ENCODE measurements at regions not wholly inside any gene's neighbourhood (a gene's known extent, or its start where the extent isn't known, plus 50 kb on each side); places are given as distances from the start of the nearest gene placed in this dataset.

DNA sequence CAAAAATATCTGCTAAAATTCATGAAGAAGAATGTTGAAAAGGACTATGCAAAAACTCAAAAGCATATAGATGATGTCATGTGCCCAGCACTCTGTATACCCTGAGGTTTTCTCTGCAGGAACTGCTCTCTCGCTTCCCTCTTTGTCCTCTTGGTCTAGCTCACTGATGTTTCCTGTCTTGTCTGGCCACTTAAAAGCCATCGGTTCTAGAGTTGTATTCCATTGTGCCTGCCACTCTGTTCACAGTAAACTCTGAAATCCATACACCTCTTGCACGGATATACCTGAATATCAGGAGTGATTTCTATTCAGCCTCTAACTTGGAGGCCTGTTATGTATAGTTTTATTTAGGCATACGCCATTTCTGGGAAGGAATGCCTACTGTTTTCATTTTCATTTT, 101.0 kb upstream of the CNTNAP4 start:
- TF ChIP-seq RAD21 (conservative IDR thresholded peaks at IDR 0.05 in 1 of 2, IDR thresholded peaks at IDR 0.05 in 1 of 2) = no peak
- TF ChIP-seq, protein P1, sequence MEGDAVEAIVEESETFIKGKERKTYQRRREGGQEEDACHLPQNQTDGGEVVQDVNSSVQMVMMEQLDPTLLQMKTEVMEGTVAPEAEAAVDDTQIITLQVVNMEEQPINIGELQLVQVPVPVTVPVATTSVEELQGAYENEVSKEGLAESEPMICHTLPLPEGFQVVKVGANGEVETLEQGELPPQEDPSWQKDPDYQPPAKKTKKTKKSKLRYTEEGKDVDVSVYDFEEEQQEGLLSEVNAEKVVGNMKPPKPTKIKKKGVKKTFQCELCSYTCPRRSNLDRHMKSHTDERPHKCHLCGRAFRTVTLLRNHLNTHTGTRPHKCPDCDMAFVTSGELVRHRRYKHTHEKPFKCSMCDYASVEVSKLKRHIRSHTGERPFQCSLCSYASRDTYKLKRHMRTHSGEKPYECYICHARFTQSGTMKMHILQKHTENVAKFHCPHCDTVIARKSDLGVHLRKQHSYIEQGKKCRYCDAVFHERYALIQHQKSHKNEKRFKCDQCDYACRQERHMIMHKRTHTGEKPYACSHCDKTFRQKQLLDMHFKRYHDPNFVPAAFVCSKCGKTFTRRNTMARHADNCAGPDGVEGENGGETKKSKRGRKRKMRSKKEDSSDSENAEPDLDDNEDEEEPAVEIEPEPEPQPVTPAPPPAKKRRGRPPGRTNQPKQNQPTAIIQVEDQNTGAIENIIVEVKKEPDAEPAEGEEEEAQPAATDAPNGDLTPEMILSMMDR (IDR thresholded peaks at IDR 0.05) = no peak
- no peak for TF ChIP-seq GATA3 (IDR thresholded peaks at IDR 0.05; ENCODE audit: borderline replicate concordance)
- TF ChIP-seq NPAS2 (CRISPR knock-in tag; IDR thresholded peaks at IDR 0.05; ENCODE audit: borderline replicate concordance) = no peak
- no peak for TF ChIP-seq SMC3 (IDR thresholded peaks at IDR 0.05)
- no peak for TF ChIP-seq EP300 (IDR thresholded peaks at IDR 0.05)
- TF ChIP-seq, protein P2, sequence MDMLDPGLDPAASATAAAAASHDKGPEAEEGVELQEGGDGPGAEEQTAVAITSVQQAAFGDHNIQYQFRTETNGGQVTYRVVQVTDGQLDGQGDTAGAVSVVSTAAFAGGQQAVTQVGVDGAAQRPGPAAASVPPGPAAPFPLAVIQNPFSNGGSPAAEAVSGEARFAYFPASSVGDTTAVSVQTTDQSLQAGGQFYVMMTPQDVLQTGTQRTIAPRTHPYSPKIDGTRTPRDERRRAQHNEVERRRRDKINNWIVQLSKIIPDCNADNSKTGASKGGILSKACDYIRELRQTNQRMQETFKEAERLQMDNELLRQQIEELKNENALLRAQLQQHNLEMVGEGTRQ (IDR thresholded peaks at IDR 0.05) = no peak
- TF ChIP-seq, protein P3, sequence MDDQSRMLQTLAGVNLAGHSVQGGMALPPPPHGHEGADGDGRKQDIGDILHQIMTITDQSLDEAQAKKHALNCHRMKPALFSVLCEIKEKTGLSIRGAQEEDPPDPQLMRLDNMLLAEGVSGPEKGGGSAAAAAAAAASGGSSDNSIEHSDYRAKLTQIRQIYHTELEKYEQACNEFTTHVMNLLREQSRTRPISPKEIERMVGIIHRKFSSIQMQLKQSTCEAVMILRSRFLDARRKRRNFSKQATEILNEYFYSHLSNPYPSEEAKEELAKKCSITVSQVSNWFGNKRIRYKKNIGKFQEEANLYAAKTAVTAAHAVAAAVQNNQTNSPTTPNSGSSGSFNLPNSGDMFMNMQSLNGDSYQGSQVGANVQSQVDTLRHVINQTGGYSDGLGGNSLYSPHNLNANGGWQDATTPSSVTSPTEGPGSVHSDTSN (IDR thresholded peaks at IDR 0.05) = no peak
- TF ChIP-seq POLR2A (IDR thresholded peaks at IDR 0.05; ENCODE audit: low read length) = no peak
